Choroid plexus epithelial cell (primary cell): ENCODE measurements at regions not wholly inside any gene's neighbourhood (a gene's known extent, or its start where the extent isn't known, plus 50 kb on each side); places are given as distances from the start of the nearest gene placed in this dataset.

ENCODE experiments used
- DNase-seq: peaks from one replicate; pipeline ENCODE4 v3.0.0-alpha.2; 2010; ENCODE audit warnings: low read depth
- H3K4me3 ChIP-seq: 2 replicates; pipeline ENCODE4 v1.5.1; 2011; ENCODE audit warnings: low read depth, mild to moderate bottlenecking, control low read depth, low read length, moderate library complexity
- CTCF ChIP-seq: conservative IDR thresholded peaks from 2 replicates; pipeline ENCODE4 v1.5.1; 2011; ENCODE audit warnings: low read depth, mild to moderate bottlenecking, control low read depth, inconsistent platforms, low read length, moderate library complexity

GRCh38 chr1:48062353-48062752 lies 65.2 kb upstream of the TRABD2B start:
- DNase-seq, result no peak
- no peak for TF ChIP-seq CTCF

GRCh38 chr1:48061162-48062136 lies 64.3 kb upstream of the TRABD2B start:
- TF ChIP-seq CTCF, result peak; percentile 83
- H3K4me3 ChIP-seq, result no peak overlapping the region
- DNase-seq, result peak; percentile 80

More at GRCh38 chr1:48062353-48062752, 65.2 kb upstream of the TRABD2B start:
- no peak overlapping the region for H3K4me3 ChIP-seq

- DNase-seq, result no peak
- no peak for TF ChIP-seq CTCF
- no peak overlapping the region for H3K4me3 ChIP-seq
Observed at GRCh38 chr1:48059289-48059688, 62.1 kb upstream of the TRABD2B start.

- H3K4me3 ChIP-seq, result no peak overlapping the region
- DNase-seq, result no peak
- TF ChIP-seq CTCF, result no peak
Observed at GRCh38 chr1:48058135-48059025, 61.2 kb upstream of the TRABD2B start.

- no peak overlapping the region for H3K4me3 ChIP-seq
- DNase-seq, result no peak
- no peak for TF ChIP-seq CTCF
Observed at GRCh38 chr1:48057249-48057648, 60.1 kb upstream of the TRABD2B start.

GRCh38 chr1:48055876-48056764 lies 58.9 kb upstream of the TRABD2B start:
- no peak overlapping the region for H3K4me3 ChIP-seq
- no peak for DNase-seq
- no peak for TF ChIP-seq CTCF
